Upper lobe of right lung (tissue), 1 donor: ENCODE measurements at regions not wholly inside any gene's neighbourhood (a gene's known extent, or its start where the extent isn't known, plus 50 kb on each side); places are given as distances from the start of the nearest gene placed in this dataset.

Source experiments
- ATAC-seq: fragments of 200-7000 bp; cut with Tn5 transposase; one replicate; pipeline ENCODE4 v1.9.1; 2020; ENCODE audit warnings: mild to moderate bottlenecking, moderate library complexity
- DNase-seq: peaks from one replicate; pipeline ENCODE4 v3.0.0-alpha.2; 2020
- H3K27ac ChIP-seq: fragments of 200-600 bp; one replicate; pipeline ENCODE4 v1.8.0; 2022
- H3K27me3 ChIP-seq: fragments of 200-600 bp; one replicate; pipeline ENCODE4 v1.8.0; 2022; ENCODE audit warnings: mild to moderate bottlenecking
- H3K36me3 ChIP-seq: fragments of 200-600 bp; one replicate; pipeline ENCODE4 v1.8.0; 2022
- H3K4me1 ChIP-seq: fragments of 200-600 bp; one replicate; pipeline ENCODE4 v1.8.0; 2022
- H3K4me3 ChIP-seq: fragments of 200-600 bp; one replicate; pipeline ENCODE4 v1.8.0; 2022; ENCODE audit warnings: mild to moderate bottlenecking
- H3K9me3 ChIP-seq: fragments of 200-600 bp; one replicate; pipeline ENCODE4 v1.8.0; 2022
- CTCF ChIP-seq: fragments of 200-600 bp; IDR thresholded peaks from one replicate; pipeline ENCODE4 v1.8.0; 2022; ENCODE audit warnings: antibody characterized with exemption
- intact Hi-C: fragments of 100-400 bp; cut with DNase I; formaldehyde crosslinking; loops from one replicate; pipeline ENCODE4 v1.11.0; 2022
- donor health status: DM: no; HTN: yes; CAD: no; lungs with severe emphysema.

GRCh38 chr6:133631421-133631820, 257.5 kb upstream of the TCF21 start:
- TF ChIP-seq CTCF, result no peak
- H3K27ac ChIP-seq, result no peak overlapping the region
- ATAC-seq, result peak; percentile 34

GRCh38 chr6:133632206-133632605, 256.7 kb upstream of the TCF21 start:
- Histone ChIP-seq H3K36me3 (no peaks in the 10 kb centered on the region), H3K27me3 (no peaks in the 10 kb centered on the region), H3K4me3 (no peak overlapping the region), H3K9me3 (no peaks in the 10 kb centered on the region), H3K27ac (no peak overlapping the region), H3K4me1 (no peaks in the 10 kb centered on the region)
- ATAC-seq (no peak), DNase-seq (no peak)
- no peak for TF ChIP-seq CTCF
- intact Hi-C loops, result no loop called here

More at GRCh38 chr6:133631421-133631820, 257.5 kb upstream of the TCF21 start:
- no peak overlapping the region for H3K4me3 ChIP-seq
- no peaks in the 10 kb centered on the region for H3K27me3 ChIP-seq
- no peak for DNase-seq
- no peaks in the 10 kb centered on the region for H3K4me1 ChIP-seq
- intact Hi-C loops, result no loop called here
- H3K36me3 ChIP-seq, result no peaks in the 10 kb centered on the region
- no peaks in the 10 kb centered on the region for H3K9me3 ChIP-seq

- no peaks in the 10 kb centered on the region for H3K36me3 ChIP-seq
- no peaks in the 10 kb centered on the region for H3K4me1 ChIP-seq
- no peak for TF ChIP-seq CTCF
- DNase-seq (no peak), ATAC-seq (no peak)
- no peak overlapping the region for H3K27ac ChIP-seq
- intact Hi-C loops, result no loop called here
- no peaks in the 10 kb centered on the region for H3K27me3 ChIP-seq
- H3K9me3 ChIP-seq, result no peaks in the 10 kb centered on the region
- H3K4me3 ChIP-seq, result no peak overlapping the region
These were observed 256.0 kb upstream of the TCF21 start for GRCh38 chr6:133632906-133633305.

GRCh38 chr6:133634474-133634873, 254.4 kb upstream of the TCF21 start:
- no peaks in the 10 kb centered on the region for H3K36me3 ChIP-seq
- no peak overlapping the region for H3K27ac ChIP-seq
- H3K4me3 ChIP-seq, result no peak overlapping the region
- no peaks in the 10 kb centered on the region for H3K4me1 ChIP-seq
- DNase-seq, result no peak
- no peaks in the 10 kb centered on the region for H3K27me3 ChIP-seq
- no peaks in the 10 kb centered on the region for H3K9me3 ChIP-seq
- TF ChIP-seq CTCF, result no peak
- intact Hi-C loops, result no loop called here
- no peak for ATAC-seq

- TF ChIP-seq CTCF, result no peak
- DNase-seq, result no peak
- Histone ChIP-seq H3K4me1 (no peaks in the 10 kb centered on the region), H3K27me3 (no peaks in the 10 kb centered on the region), H3K36me3 (no peaks in the 10 kb centered on the region), H3K4me3 (no peak overlapping the region), H3K9me3 (no peaks in the 10 kb centered on the region), H3K27ac (no peak overlapping the region)
- intact Hi-C loops, result no loop called here
- no peak for ATAC-seq
These were observed 253.5 kb upstream of the TCF21 start for GRCh38 chr6:133635447-133635846.

GRCh38 chr6:133637436-133637835, 251.5 kb upstream of the TCF21 start:
- no peak overlapping the region for H3K27ac ChIP-seq
- TF ChIP-seq CTCF, result no peak
- intact Hi-C loops, result no loop called here
- no peaks in the 10 kb centered on the region for H3K36me3 ChIP-seq
- no peak for ATAC-seq
- DNase-seq, result no peak
- no peaks in the 10 kb centered on the region for H3K9me3 ChIP-seq
- H3K27me3 ChIP-seq, result no peaks in the 10 kb centered on the region
- H3K4me1 ChIP-seq, result no peaks in the 10 kb centered on the region
- no peak overlapping the region for H3K4me3 ChIP-seq
